ENCODE measurements at regions not wholly inside any gene's neighbourhood (a gene's known extent, or its start where the extent isn't known, plus 50 kb on each side); places are given as distances from the start of the nearest gene placed in this dataset.
"Not testable (repeated sequence)": the region's sequence is repeated elsewhere in the genome, so short reads cannot be mapped to it uniquely, and the experiment has no call there.

- H3K27me3 ChIP-seq (replicated peaks): no peaks in the 10 kb centered on the region
- in situ Hi-C loops (cut with HindIII; ENCODE audit: low pct_ligation_motif_present, low sequenced_read_pairs): no loop called here
- H3K4me3 ChIP-seq (ENCODE audit: low read depth, low read length): no peak overlapping the region
- no peak overlapping the region for H3K27ac ChIP-seq
- no peak for DNase-seq
- H3K36me3 ChIP-seq (replicated peaks): no peaks in the 10 kb centered on the region
- no peak for TF ChIP-seq CTCF (IDR thresholded peaks at IDR 0.05; ENCODE audit: low read depth, low read length, missing control alignments)
These were observed 161.3 kb upstream of the RREB1 start for GRCh38 chr6:6946206-6947155.

DNA sequence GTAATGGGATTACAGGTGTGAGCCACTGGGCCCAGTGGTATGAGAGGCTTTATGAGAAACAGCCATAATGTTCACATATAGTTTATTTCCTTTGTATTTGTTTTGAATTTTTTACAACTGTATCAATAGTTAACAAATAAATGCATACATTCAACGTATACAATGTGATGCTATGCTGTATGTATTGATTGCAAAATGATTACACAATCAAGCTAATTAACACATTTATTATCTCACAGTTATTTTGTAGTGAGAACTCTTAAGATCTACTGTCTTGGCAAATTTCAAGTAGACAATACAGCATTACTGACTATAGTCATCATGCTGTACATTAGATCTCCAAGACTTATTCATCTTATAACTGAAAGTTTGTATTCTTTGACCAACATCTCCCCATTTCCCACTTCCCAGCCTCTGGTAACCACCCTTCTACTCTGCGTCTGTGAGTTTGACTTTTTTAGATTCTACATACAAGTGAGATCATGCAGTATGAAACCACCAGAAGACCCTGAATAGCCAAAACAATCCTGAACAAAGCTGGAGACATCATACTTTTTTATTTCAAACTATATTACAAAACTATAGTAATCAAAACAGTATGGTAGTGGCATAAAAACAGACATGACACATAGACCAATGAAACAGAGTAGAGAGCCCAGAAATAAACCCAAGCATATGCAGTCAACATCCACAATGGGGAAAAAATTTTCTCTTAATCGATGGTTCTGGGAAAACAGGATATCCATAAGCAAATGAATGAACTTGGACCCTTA is 157.2 kb upstream of the RREB1 start:
- Histone ChIP-seq H3K4me3 (ENCODE audit: low read depth, low read length) (no peak overlapping the region), H3K36me3 (replicated peaks) (no peaks in the 10 kb centered on the region)
- in situ Hi-C loops (cut with HindIII; ENCODE audit: low pct_ligation_motif_present, low sequenced_read_pairs): no loop called here

GRCh38 chr6:6951355-6951754 is 156.4 kb upstream of the RREB1 start:
- Histone ChIP-seq H3K27ac (no peak overlapping the region), H3K27me3 (replicated peaks) (no peaks in the 10 kb centered on the region), H3K4me3 (ENCODE audit: low read depth, low read length) (no peak overlapping the region), H3K36me3 (replicated peaks) (no peaks in the 10 kb centered on the region)
- in situ Hi-C loops (cut with HindIII; ENCODE audit: low pct_ligation_motif_present, low sequenced_read_pairs): no loop called here
- DNase-seq: no peak
- TF ChIP-seq CTCF (IDR thresholded peaks at IDR 0.05; ENCODE audit: low read depth, low read length, missing control alignments): no peak

More for the DNA sequence above, 157.2 kb upstream of the RREB1 start:
- DNase-seq: no peak
- TF ChIP-seq CTCF (IDR thresholded peaks at IDR 0.05; ENCODE audit: low read depth, low read length, missing control alignments): no peak
- no peak overlapping the region for H3K27ac ChIP-seq
- H3K27me3 ChIP-seq (replicated peaks): no peaks in the 10 kb centered on the region

- Histone ChIP-seq H3K27me3 (replicated peaks) (no peaks in the 10 kb centered on the region), H3K36me3 (replicated peaks) (no peaks in the 10 kb centered on the region), H3K27ac (no peak overlapping the region), H3K4me3 (ENCODE audit: low read depth, low read length) (no peak overlapping the region)
- in situ Hi-C loops (cut with HindIII; ENCODE audit: low pct_ligation_motif_present, low sequenced_read_pairs): no loop called here
- TF ChIP-seq CTCF (IDR thresholded peaks at IDR 0.05; ENCODE audit: low read depth, low read length, missing control alignments): no peak
- no peak for DNase-seq
These were observed 155.3 kb upstream of the RREB1 start for GRCh38 chr6:6952484-6952883.

- in situ Hi-C loops (cut with HindIII; ENCODE audit: low pct_ligation_motif_present, low sequenced_read_pairs); H3K36me3 ChIP-seq (replicated peaks); H3K27ac ChIP-seq; DNase-seq; H3K27me3 ChIP-seq (replicated peaks); H3K4me3 ChIP-seq (ENCODE audit: low read depth, low read length): not testable (repeated sequence)
These were observed 154.8 kb upstream of the RREB1 start for GRCh38 chr6:6952927-6953326.

- in situ Hi-C loops (cut with HindIII; ENCODE audit: low pct_ligation_motif_present, low sequenced_read_pairs): no loop called here
These were observed 147.1 kb upstream of the RREB1 start for GRCh38 chr6:6960571-6961251.

More at GRCh38 chr6:6960571-6961251, 147.1 kb upstream of the RREB1 start:
- no peak overlapping the region for H3K27ac ChIP-seq
- H3K27me3 ChIP-seq (replicated peaks): no peaks in the 10 kb centered on the region
- no peak for TF ChIP-seq CTCF (IDR thresholded peaks at IDR 0.05; ENCODE audit: low read depth, low read length, missing control alignments)
- no peak overlapping the region for H3K4me3 ChIP-seq (ENCODE audit: low read depth, low read length)
- no peaks in the 10 kb centered on the region for H3K36me3 ChIP-seq (replicated peaks)
- DNase-seq: no peak

Measured in brain microvascular endothelial cell (primary cell).